ENCODE measurements at regions not wholly inside any gene's neighbourhood (a gene's known extent, or its start where the extent isn't known, plus 50 kb on each side); places are given as distances from the start of the nearest gene placed in this dataset.

- DNase-seq (ENCODE audit: low read depth in 2 of 2) = peak; percentile 38 to 49
Observed at GRCh38 chr7:41298409-41298808, 404.5 kb downstream of the INHBA start.

GRCh38 chr7:41297166-41297565 lies 405.7 kb downstream of the INHBA start:
- DNase-seq (ENCODE audit: low read depth in 2 of 2) = no peak

DNA sequence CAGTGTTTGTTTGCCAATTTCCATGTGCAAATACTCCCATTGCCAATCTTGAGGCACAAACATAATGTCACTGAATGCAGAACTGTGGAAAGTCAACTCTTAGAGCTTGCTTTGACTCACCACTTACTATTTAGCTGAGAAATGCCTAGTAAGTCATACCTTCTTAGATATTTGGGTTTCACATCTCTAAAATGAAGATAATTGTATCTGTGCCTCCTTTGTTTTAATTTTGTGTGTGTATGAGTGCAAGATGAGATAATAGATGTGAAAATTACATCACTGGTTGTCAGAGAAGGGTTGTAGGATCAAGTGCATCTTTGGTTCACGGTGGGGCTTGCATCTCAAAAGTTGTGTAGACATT lies 407.5 kb downstream of the INHBA start:
- no peak for DNase-seq (ENCODE audit: low read depth in 2 of 2)

DNA sequence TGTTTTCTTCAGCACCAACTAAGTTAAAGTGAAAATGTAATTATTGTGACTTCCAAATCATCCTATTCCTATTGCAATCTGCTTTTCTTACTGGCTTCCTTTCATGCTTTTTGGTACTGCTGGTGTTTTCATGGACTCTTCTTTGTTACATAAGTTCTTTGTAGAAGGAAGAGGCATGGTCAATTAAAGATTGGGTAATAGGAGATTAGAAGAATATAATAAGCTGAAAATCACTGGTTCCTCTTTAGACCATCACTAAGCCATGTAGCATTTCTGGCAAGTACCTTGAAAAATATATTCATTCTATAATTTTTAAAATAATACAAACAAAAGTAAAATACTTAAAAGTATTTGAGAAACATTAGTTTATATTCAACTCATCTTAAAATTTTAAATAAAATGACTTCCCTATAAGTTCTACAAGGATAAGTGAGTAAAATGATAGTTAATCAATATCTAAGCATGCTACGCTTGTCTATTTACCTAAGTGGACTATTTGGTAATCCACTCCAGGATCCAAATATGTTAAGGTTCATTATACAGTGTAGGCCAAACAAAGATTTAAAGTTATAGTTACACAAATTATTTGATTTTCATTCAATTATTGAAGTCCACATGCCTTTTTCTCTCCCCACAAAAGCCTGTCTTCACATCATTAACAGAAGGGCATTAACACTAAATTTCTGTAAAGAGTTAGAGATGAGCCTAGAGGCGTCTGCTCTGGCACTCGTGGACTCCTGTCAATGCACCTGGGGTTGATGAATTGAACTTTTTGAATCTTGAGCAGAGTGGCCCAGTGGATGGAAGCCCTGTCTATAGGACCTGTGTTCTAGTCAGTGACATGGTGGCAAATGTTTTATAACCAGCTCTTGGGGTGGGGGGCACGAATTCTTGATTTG lies 408.1 kb downstream of the INHBA start:
- no peak for DNase-seq (ENCODE audit: low read depth in 2 of 2)

DNA sequence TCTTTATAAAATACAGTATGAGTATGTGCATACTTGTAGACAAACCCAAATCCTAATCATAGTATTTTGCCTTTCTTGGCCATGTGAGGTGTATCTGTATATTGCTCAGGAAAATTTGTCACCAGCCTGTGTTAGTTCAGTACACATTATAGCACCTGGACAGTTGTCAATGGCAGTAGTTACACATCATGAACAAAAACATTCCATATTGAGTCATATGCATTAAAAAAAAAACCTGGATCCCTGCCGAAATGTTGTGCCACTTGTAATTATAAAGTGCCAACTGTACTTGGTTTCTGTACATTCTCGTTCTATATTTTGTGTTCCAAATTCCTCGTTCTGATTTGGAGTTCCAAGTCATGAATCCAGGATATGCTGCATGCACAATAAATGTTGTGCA lies 410.4 kb downstream of the INHBA start:
- DNase-seq (ENCODE audit: low read depth in 2 of 2) = no peak

GRCh38 chr7:41287559-41288335 lies 415.1 kb downstream of the INHBA start:
- DNase-seq (ENCODE audit: low read depth in 2 of 2) = no peak

DNA sequence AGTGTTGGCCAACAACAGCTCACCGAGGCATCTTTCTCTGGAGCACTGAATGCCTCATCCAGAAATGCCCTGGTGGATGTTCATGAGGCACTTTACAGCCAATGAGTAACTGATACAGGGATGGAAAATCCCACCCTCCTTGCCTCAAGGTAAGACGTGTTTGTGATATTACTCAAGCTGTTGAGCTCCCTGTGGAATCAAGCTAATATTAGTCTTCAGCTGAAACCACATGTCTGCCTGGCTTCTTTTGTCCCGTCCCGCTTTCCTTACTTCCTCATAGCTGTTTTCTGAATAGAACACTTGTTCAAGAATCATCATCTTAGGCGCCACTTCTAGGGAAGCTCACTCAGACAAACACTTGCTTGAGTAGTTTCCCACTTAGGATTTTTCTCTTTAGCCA lies 422.4 kb downstream of the INHBA start:
- no peak for DNase-seq (ENCODE audit: low read depth in 2 of 2)

GRCh38 chr7:41277561-41277960 lies 425.3 kb downstream of the INHBA start:
- DNase-seq (ENCODE audit: low read depth in 2 of 2) = no peak

DNA sequence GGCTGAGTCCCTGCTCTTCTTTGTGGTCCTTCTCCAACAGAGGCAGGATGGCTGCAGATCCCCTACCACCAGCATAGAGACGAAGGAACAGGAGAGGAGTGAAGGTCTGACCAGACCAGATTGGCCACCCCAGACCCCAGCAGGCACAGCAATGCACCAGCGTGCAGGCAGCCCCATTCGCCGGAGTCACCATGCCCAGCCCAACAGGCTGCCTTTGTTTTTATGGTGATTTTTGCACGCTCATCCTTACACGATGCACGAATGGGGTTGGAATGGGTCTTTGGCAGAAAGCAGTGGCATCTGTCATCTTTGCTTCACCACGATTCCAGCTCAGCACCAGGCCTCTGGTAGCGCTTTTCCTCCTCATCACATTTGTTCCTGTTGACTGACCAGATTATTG lies 427.6 kb downstream of the INHBA start:
- no peak for DNase-seq (ENCODE audit: low read depth in 2 of 2)

GRCh38 chr7:41274179-41274578 lies 428.7 kb downstream of the INHBA start:
- DNase-seq (ENCODE audit: low read depth in 2 of 2) = no peak

DNA sequence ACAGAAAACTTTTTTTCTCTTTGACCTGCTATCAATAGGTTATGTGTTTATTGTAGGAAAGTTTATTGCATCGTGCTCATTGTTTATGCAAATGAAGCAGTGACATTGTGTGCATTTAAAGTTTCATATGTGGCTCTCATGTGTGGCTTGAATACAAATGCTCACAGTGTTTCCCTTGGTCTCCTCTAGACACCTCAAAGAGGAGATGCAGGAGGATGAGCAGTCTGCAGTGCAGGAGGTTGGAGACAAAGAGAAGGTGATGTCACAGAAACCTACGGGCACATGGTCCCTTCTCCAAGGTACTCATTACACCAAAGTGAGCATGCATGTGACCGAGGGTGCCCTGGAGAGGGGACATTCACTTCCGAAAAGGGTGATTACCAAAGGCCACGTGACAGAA lies 430.2 kb downstream of the INHBA start:
- DNase-seq (ENCODE audit: low read depth in 2 of 2) = no peak

DNA sequence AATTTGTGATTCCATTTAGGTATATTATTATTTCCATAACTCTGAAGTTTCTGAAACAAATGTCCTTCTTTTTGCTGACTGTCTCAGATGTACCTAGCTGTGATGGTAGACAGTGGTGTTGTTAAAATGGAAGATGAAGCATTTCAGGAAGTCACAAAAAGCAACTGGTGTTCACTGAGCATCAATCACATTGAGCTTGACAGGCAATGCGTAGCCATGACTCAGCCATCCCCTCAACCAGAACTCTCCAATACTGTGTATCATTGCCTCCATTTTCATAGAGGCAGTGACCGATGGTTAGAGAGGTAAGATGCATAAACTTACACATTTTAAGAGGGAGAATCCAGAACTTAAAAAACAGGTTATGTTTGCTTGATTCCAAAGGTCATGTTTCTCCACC lies 434.0 kb downstream of the INHBA start:
- no peak for DNase-seq (ENCODE audit: low read depth in 2 of 2)

GRCh38 chr7:41261080-41261479 lies 441.8 kb downstream of the INHBA start:
- DNase-seq (ENCODE audit: low read depth in 2 of 2) = no peak

DNA sequence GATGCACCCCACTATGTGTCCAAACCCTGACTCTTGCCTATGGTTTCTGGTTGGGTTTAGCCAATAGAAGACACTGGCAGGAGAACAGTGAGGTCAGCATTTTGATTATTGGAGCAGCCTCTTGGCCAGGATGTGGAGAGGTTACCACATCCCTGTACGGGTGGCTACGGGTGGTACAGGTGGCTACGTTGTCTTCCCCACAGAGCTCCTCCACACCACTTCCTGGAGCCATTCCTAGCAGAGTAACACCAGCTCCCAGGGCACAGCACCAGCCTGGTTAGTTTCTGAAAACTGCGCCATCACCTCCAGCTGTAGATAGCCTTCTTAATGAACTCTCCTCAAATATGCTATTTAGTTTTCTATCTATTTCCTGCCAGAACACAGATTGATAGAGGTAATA lies 445.2 kb downstream of the INHBA start:
- DNase-seq (ENCODE audit: low read depth in 2 of 2) = no peak

GRCh38 chr7:41256186-41256945 lies 446.5 kb downstream of the INHBA start:
- DNase-seq (ENCODE audit: low read depth in 2 of 2) = no peak

- DNase-seq (ENCODE audit: low read depth in 2 of 2) = no peak
Observed at GRCh38 chr7:41255716-41256115, 447.2 kb downstream of the INHBA start.

DNA sequence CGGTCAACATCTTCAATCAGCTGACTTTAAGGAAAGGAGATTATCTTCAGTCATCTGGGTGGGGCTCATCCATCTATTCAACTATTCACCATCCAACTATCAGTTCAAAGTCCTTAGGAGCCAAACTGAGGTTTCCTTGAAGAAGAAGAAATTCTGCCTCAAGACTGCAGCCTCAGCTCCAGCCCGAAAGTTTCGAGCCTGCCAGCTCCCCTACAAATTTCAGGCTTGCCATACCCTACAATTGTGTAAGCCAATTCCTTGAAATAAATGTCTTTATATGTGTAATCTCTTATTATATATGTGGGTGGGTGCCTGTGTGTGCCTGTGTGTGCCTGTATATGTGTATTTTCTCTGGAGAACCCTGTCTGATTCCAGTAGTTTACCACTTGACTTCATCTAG lies 447.8 kb downstream of the INHBA start:
- no peak for DNase-seq (ENCODE audit: low read depth in 2 of 2)

GRCh38 chr7:41252957-41253356 lies 449.9 kb downstream of the INHBA start:
- DNase-seq (ENCODE audit: low read depth in 2 of 2) = no peak

DNA sequence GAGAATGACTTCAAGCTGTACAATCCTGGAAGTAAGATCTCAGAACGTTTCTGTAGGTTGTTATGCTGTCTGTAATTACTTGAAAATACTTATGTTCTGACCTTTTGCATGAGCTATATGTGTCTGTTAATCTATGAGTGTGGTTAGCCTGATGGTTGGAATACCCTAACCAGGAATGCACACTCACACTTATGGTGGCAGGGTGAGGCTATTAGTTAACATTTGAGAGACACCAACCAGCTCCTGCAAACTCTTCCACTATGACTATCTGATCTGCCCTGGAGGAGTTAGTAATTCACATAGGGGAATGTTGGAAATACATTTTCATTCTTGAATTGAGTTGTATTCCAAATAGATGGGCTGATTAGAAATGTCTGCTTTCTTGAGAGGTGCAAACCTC lies 450.3 kb downstream of the INHBA start:
- DNase-seq (ENCODE audit: low read depth in 2 of 2) = no peak

GRCh38 chr7:41247143-41247865 lies 455.6 kb downstream of the INHBA start:
- no peak for DNase-seq (ENCODE audit: low read depth in 2 of 2)

GRCh38 chr7:41245916-41246315 lies 457.0 kb downstream of the INHBA start:
- no peak for DNase-seq (ENCODE audit: low read depth in 2 of 2)

DNA sequence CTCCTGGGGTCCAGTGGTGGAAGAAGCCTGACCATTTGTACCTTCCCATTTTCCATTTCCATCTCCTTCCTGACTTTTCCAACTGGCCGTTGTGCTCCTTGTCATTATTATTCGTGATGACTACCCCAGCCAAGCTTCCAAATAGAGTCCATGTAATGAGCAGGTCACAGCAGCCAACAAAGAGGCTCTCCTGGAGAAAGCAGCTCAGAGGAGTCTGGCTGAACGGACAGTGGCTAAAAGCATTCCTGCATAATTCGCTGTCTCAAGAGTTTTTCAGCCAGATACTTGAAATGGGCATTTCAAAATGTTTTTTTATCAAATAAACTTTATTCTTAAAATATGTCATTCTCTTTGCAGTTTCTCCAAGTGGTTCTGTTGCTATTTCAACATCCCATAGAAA lies 458.6 kb downstream of the INHBA start:
- no peak for DNase-seq (ENCODE audit: low read depth in 2 of 2)

Data from fibroblast of skin of left quadriceps (primary cell).